Neural cell (in vitro differentiated cells): ENCODE measurements at regions not wholly inside any gene's neighbourhood (a gene's known extent, or its start where the extent isn't known, plus 50 kb on each side); places are given as distances from the start of the nearest gene placed in this dataset.

Source experiments
- H2AFZ ChIP-seq: fragments of 200-600, 300-800 bp; sonication (generic), shearing (Covaris generic); 2 replicates; pipeline ENCODE4 v1.6.0; 2014; ENCODE audit warnings: low read depth, mild to moderate bottlenecking, antibody characterized with exemption, low read length, moderate library complexity
- H3F3A ChIP-seq: fragments of 200-600 bp; shearing (Covaris generic); 2 replicates; pipeline ENCODE4 v1.6.1; 2016; ENCODE audit warnings: mild to moderate bottlenecking, moderate library complexity, mixed read lengths, antibody characterized with exemption, low read length; ENCODE audit not compliant: insufficient read depth, poor library complexity, severe bottlenecking
- H3K27ac ChIP-seq: fragments of 200-600, 300-800 bp; sonication (generic), shearing (Covaris generic); 2 replicates; pipeline ENCODE4 v1.5.1; 2014; ENCODE audit warnings: mild to moderate bottlenecking, low read length, moderate library complexity
- H3K27me3 ChIP-seq: fragments of 300-800, 200-600 bp; sonication (generic), shearing (Covaris generic); 2 replicates; pipeline ENCODE4 v1.6.0; 2014; ENCODE audit warnings: mild to moderate bottlenecking, low read depth, low read length, moderate library complexity; ENCODE audit not compliant: insufficient read depth
- H3K36me3 ChIP-seq: fragments of 300-800, 200-600 bp; sonication (generic), shearing (Covaris generic); 2 replicates; pipeline ENCODE4 v1.5.1; 2014; ENCODE audit warnings: mild to moderate bottlenecking, antibody characterized with exemption, low read length, moderate library complexity; ENCODE audit not compliant: insufficient read depth
- H3K4me2 ChIP-seq: fragments of 300-800, 200-600 bp; sonication (generic), shearing (Covaris generic); 2 replicates; pipeline ENCODE4 v1.6.0; 2014; ENCODE audit warnings: mild to moderate bottlenecking, low read length
- H3K4me3 ChIP-seq: fragments of 300-800, 200-600 bp; sonication (generic), shearing (Covaris generic); 2 replicates; pipeline ENCODE4 v1.5.1; 2014; ENCODE audit warnings: mild to moderate bottlenecking, low read length, moderate library complexity
- H3K79me2 ChIP-seq: fragments of 200-600 bp; shearing (Covaris generic); replicated peaks from 2 replicates; pipeline ENCODE4 v1.6.0; 2014; ENCODE audit warnings: mild to moderate bottlenecking, low read length, moderate library complexity; ENCODE audit not compliant: insufficient read depth
- H3K9ac ChIP-seq: fragments of 300-800, 200-600 bp; sonication (generic), shearing (Covaris generic); 2 replicates; pipeline ENCODE4 v1.6.1; 2016; ENCODE audit warnings: mild to moderate bottlenecking, low read length, mixed read lengths
- H3K9me2 ChIP-seq: fragments of 200-600 bp; shearing (Covaris generic); 2 replicates; pipeline ENCODE4 v1.6.1; 2016; ENCODE audit warnings: mild to moderate bottlenecking, low read length, mixed read lengths; ENCODE audit not compliant: insufficient read depth
- H3K9me3 ChIP-seq: fragments of 200-600, 300-800 bp; sonication (generic), shearing (Covaris generic); 2 replicates; pipeline ENCODE4 v1.6.1; 2016; ENCODE audit warnings: mild to moderate bottlenecking, mixed run types, low read length, moderate library complexity, mixed read lengths
- H4K20me1 ChIP-seq: fragments of 200-600 bp; shearing (Covaris generic); 2 replicates; pipeline ENCODE4 v1.6.1; 2016; ENCODE audit warnings: mild to moderate bottlenecking, mixed run types; ENCODE audit not compliant: insufficient read depth
- CTCF ChIP-seq: fragments of 450-650 bp; IDR thresholded peaks from 2 replicates; pipeline ENCODE4 v1.5.1; 2014; ENCODE audit warnings: antibody characterized with exemption, mild to moderate bottlenecking, moderate library complexity; ENCODE audit not compliant: poor library complexity, severe bottlenecking
- EP300 ChIP-seq: fragments of 450-650 bp; conservative IDR thresholded peaks from 2 replicates; pipeline ENCODE4 v1.6.1; 2014; ENCODE audit warnings: antibody characterized with exemption, mild to moderate bottlenecking, moderate library complexity; ENCODE audit not compliant: poor library complexity, severe bottlenecking
- EZH2 ChIP-seq: fragments of 200-600, 300-800 bp; shearing (Covaris generic), sonication (generic); IDR thresholded peaks from 2 replicates; pipeline ENCODE4 v1.6.1; 2014; ENCODE audit warnings: antibody characterized with exemption, low read length, borderline replicate concordance, mild to moderate bottlenecking; ENCODE audit not compliant: insufficient read depth, poor library complexity, severe bottlenecking
- MXI1 ChIP-seq: fragments of 450-650 bp; conservative IDR thresholded peaks from 2 replicates; pipeline ENCODE4 v1.6.1; 2014; ENCODE audit warnings: antibody characterized with exemption, mild to moderate bottlenecking; ENCODE audit not compliant: poor library complexity, severe bottlenecking
- POLR2AphosphoS5 ChIP-seq: IDR thresholded peaks from 2 replicates; pipeline ENCODE4 v1.6.1; 2012
- RAD21 ChIP-seq: fragments of 450-650 bp; conservative IDR thresholded peaks from 2 replicates; pipeline ENCODE4 v1.6.1; 2014; ENCODE audit warnings: antibody characterized with exemption, mild to moderate bottlenecking, moderate library complexity
- REST ChIP-seq: IDR thresholded peaks from 2 replicates; pipeline ENCODE4 v1.6.1; 2012; ENCODE audit warnings: borderline replicate concordance
- SMC3 ChIP-seq: fragments of 450-650 bp; conservative IDR thresholded peaks from 2 replicates; pipeline ENCODE4 v1.6.1; 2014; ENCODE audit warnings: antibody characterized with exemption, mild to moderate bottlenecking, moderate library complexity; ENCODE audit not compliant: poor library complexity
- TAF1 ChIP-seq: IDR thresholded peaks from 2 replicates; pipeline ENCODE4 v1.6.1; 2012; ENCODE audit warnings: low read depth

- no peak overlapping the region for H3K27ac ChIP-seq
- H3K79me2 ChIP-seq = no peaks in the 10 kb centered on the region
- no peaks in the 10 kb centered on the region for H4K20me1 ChIP-seq
- no peaks in the 10 kb centered on the region for H3K36me3 ChIP-seq
- no peak for TF ChIP-seq CTCF
- TF ChIP-seq RAD21 = no peak
- TF ChIP-seq TAF1 = no peak
- TF ChIP-seq EZH2 = no peak
- TF ChIP-seq MXI1 = no peak
- H3K4me2 ChIP-seq = no peak overlapping the region
- H3K9ac ChIP-seq = no peak overlapping the region
- H3K27me3 ChIP-seq = no peaks in the 10 kb centered on the region
- H3F3A ChIP-seq = no peaks in the 10 kb centered on the region
- no peak overlapping the region for H3K4me3 ChIP-seq
- H2AFZ ChIP-seq = no peak overlapping the region
- no peaks in the 10 kb centered on the region for H3K9me3 ChIP-seq
- no peaks in the 10 kb centered on the region for H3K9me2 ChIP-seq
These were observed 163.8 kb upstream of the ARHGEF26 start for GRCh38 chr3:153957421-153957820.

- Histone ChIP-seq H3K27me3 (no peaks in the 10 kb centered on the region), H3K4me3 (no peak overlapping the region), H3F3A (no peaks in the 10 kb centered on the region), H3K9ac (no peak overlapping the region), H3K4me2 (no peak overlapping the region), H3K36me3 (no peaks in the 10 kb centered on the region), H3K9me3 (no peaks in the 10 kb centered on the region), H3K9me2 (no peaks in the 10 kb centered on the region), H3K79me2 (no peaks in the 10 kb centered on the region), H2AFZ (no peak overlapping the region), H4K20me1 (no peaks in the 10 kb centered on the region), H3K27ac (no peak overlapping the region)
- no peak for TF ChIP-seq TAF1
- no peak for TF ChIP-seq RAD21
- no peak for TF ChIP-seq EP300
- no peak for TF ChIP-seq SMC3
- no peak for TF ChIP-seq POLR2AphosphoS5
- TF ChIP-seq MXI1 = no peak
- TF ChIP-seq EZH2 = no peak
- TF ChIP-seq REST = no peak
These were observed 162.3 kb upstream of the ARHGEF26 start for GRCh38 chr3:153958635-153959595.
